Sciatic nerve (tissue), 2 donors: ENCODE measurements at regions not wholly inside any gene's neighbourhood (a gene's known extent, or its start where the extent isn't known, plus 50 kb on each side); places are given as distances from the start of the nearest gene placed in this dataset.

Experiments
- ATAC-seq: fragments of 200-7000 bp; cut with Tn5 transposase; one replicate; pipeline ENCODE4 v1.9.1; 2020; ENCODE audit warnings: mild to moderate bottlenecking, moderate library complexity
- DNase-seq: peaks from one replicate; pipeline ENCODE4 v3.0.0-alpha.2; 2020; ENCODE audit warnings: low spot score
- intact Hi-C: fragments of 100-400 bp; cut with DNase I; formaldehyde crosslinking; loops from one replicate; pipeline ENCODE4 v1.14.2; 2022
- donor health status: DM: no; HTN: no; CAD: no.
- donor health status: DM: no; HTN: no; CAD: no.

DNA sequence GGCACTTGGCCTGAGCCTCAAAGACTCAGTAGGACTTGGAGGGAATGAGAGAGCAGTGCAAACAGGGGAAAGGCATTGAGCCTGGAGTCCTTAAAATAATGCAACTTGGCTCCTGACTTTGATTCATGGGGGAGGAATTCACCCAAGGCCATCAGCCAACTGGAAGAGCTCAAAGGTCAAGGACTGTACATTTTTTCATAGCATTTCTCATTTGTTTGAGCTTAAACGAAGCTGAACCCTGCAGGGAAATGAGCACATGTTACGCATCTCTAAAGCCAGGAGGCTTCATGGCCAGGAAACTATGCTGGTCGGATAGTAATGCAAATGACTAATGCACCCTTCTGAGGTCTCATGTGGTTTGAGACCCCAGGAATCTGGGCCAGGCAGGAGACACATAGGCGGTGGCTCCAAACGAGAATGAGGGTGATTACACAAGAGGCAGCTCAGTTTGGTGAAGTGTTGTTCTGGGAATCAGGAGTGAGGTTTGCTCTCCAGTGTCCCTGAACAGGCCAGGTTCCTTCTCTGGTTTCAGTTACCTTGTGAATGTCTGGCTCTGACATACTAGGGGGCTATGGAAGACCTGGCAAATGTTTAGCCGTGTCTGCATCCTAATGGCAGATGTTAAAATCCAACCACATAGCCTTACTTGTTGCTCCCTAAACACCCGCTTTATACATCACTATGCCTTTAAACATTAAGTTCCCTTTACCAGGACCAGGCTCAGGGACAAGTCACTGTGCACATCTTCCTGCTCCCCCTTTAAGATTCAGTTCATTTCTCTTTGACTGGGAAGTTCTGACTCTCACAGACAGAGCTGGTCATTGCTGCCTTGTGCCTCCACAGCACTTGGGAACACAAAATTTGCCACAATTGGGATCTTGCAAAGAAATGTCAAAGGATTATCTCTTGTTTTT is 503.9 kb upstream of the USP24 start:
- ATAC-seq (peak; percentile 71), DNase-seq (no peak)
- intact Hi-C loops, result no loop called here

DNA sequence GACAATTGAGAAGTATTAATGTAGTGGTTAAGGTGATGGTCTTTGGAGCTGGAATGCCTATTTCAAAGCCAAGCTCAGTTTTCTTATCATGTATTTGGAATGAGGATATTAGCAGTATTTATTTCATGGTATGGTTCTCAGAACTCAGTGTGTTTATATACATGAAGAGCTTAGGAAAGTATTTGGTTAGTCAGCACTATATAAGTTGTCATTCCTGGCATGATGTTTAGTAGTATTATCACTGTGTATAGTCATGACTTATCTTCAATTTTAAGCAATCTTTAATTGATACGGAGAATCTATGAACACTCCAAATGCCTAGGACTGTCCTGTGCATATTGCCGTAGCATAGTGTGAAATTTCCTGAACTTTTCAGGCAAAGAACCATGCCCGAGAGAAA is 501.9 kb upstream of the USP24 start:
- ATAC-seq, result no peak
- intact Hi-C loops, result no loop called here
- no peak for DNase-seq

DNA sequence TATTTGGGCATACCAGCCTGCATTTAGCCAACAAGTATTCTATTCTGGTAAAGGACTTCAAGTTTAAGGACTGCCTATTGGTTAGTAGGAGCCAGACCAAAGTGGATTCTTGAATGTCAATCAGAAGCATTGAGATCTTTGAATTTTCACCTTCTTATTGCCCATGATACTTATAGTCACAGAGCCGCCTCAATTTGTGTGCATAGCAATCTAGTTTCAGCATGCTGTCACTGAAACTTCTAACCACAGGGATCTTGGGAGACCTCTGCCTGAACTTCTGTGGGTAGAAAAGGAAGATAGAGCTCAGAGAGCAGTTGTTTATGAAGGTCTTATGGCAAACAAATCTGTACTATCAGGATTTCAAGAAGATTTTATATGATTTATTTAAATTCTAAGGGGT is 501.4 kb upstream of the USP24 start:
- ATAC-seq (no peak), DNase-seq (no peak)
- intact Hi-C loops, result no loop called here

DNA sequence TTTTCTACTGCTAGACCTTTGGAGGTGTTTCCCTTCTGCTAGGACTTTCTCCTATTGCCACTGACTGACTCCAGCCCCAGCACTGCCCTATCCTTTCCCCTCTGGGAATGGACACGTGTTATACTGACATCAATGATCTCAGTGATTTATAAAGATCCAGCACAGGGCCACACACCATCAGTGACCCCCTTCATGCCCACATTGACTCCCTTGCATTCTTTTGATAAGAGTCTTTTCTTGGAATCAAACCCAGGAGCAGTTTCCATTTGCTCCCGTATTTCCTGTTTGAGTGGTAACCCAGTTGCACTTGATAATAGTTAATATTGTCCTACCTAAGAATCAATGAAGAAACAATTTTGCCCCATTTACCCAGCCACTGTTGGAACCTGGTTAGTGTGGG is 501.0 kb upstream of the USP24 start:
- ATAC-seq, result no peak
- intact Hi-C loops, result no loop called here

DNA sequence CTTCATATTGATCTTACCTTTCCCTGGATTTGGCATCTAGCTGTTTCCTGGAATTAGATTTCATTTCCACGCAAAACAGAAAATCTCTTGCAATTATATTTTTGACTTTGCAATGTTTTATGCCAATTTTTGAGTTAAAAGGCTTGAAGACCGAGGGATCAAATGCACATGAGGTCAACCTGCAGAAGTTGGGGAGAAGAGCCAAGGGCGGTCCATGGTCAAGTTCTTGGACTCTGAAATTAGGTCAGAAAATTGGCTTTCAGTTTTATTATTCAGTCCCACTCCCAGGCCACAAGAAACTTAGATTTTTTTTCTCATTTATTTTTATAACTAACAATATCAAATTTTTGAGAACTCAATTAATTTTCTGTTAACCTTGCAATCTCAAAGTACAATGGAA is 499.1 kb upstream of the USP24 start:
- ATAC-seq, result peak; percentile 62
- intact Hi-C loops, result no loop called here

More for the DNA sequence above, 501.0 kb upstream of the USP24 start:
- no peak for DNase-seq

DNA sequence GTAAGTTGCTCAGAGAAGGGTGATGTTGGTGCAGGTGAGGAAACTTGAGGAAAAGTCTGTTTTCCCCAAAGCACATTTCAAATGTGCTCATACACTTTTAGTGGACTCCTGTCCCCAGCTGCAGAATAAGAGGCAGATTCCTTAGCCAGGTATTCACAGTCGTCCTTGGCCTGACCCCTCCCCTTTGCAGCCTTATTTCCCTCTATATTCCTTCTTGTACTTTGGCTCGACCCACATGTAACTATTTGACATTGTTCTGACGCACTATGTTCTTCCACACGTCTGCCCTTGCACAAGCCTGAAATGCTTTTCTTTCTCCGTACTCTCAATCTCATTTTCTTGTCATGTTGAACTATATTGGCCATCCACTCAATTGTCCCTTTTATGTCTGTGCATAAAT is 498.4 kb upstream of the USP24 start:
- ATAC-seq (no peak), DNase-seq (no peak)
- intact Hi-C loops, result no loop called here

More for the DNA sequence above, 499.1 kb upstream of the USP24 start:
- no peak for DNase-seq

DNA sequence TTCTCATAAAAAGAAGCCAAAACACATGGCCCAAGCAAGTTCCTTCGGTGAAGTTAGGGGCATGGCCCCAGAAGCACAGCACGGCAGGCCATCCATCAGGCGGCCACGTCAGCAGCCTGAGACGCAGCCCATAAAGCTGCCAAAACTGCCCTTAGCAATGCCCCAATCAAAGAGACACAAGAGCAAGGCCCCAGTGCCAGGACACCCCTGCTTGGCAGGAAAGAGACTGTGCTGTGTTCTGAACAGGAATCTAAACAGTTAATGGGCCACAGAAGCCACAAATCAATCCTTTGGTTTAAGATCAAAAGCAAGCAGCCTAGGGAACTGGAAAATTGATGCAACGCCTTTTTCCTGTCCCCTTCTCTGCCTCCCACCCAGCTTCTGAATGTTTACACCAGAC is 497.0 kb upstream of the USP24 start:
- no peak for ATAC-seq
- DNase-seq, result no peak
- intact Hi-C loops, result no loop called here

DNA sequence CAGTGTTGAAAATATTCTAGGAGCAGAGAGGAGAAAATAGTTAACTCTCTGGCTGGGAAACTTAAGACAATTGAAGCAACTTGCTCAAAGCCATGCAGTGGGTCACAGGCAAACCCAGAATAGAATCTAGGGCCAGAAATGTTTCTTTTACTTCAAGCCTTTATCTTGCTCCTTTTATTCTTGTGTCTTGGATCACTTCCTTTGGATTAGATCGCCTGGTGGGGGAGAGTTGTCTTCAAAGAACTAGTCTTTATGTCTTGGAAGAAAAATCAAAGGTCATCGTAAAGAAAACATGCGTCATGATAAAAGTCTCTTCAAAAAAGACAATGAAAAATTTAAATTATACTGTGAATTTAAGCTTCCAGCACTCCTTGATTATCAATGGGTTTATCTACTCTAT is 493.6 kb upstream of the USP24 start:
- intact Hi-C loops, result no loop called here
- no peak for ATAC-seq
- DNase-seq, result no peak

DNA sequence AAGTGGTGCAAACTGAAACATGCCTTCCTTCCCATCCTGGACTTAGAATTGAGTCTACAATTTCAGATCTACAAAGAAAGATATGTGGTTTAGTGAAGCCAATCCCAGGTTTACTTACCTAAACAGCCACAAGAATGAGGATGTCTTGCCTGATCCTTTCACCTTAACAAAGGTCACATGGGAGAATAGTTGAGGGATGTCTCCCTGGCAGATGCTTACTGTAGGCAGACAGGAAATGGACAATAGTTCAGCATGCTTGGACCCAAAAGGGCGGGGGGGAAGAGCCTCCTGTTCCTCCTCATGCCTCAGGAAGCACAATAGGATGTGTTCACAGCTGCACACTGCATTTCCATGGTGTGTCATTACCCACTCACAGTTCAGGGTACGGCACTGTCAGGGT is 492.7 kb upstream of the USP24 start:
- intact Hi-C loops, result no loop called here
- ATAC-seq (no peak), DNase-seq (no peak)

DNA sequence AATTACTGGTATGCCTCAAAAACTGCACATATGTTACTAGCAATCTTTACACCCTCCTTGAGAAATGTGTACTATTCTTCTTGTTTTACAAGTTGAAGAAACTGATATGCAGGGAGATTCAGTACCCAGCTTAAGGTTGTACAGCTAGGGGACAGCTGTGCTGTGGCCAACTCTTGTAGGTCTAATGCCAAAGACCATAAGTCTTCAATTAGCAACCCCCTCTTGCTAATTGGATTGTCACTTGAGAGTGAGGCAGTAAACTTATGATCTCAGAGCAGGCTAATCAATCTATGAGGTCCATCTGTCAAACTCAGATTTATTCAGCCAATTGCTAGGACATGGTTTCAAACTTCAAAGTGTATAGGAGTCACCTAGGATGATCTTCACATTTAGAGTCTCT is 492.0 kb upstream of the USP24 start:
- DNase-seq, result no peak
- no peak for ATAC-seq
- intact Hi-C loops, result no loop called here

DNA sequence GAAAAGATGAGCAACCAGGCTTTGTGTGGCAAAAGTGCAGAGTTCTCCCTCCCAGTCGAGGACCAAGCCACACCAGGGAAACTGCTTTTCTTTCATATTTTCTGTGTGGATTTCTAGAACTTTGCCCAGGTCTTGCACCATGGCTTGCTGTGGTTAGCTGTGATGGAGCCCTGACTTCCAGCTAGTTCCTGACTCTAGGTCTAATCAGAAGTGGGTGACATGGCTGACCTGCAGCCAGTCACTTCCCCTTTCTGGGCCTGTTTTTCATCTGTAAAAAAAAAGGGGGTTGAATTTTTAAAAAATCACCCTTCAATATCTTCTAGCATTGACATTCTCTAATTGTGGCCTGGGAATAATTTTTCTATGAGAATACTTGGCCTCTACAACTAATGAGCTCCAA is 491.2 kb upstream of the USP24 start:
- DNase-seq, result no peak
- intact Hi-C loops, result no loop called here
- no peak for ATAC-seq

DNA sequence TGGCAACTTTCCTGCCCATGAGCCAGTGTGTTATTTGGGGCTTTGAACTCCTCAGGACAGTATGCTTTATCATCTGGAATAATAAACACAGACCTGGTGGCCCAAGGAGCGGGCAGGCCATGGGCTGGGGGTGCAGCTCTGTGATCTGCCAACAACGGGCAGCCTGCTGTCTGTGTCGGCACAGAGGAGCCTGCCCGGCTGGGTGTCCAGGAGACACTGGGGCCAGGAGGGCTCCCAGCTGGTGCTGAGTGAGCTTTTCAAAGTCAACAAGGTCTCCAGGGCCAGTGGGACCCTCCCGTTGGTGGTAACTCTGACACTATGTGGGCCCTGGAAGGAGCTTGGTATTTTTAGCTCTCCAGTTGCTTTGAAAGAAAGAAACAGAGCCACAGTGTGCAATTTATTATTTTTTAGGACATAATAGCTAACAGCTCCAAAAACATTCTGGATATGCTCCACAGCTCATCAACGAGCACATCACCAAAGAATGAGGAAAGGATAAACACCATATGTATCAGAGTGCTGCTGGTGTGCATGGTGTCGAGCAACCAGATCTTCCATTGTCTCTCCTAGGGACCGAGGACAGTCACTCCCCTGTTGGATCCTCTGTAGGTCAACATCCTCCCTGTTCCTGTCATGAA is 488.7 kb upstream of the USP24 start:
- ATAC-seq, result peak; percentile 79
- no peak for DNase-seq
- intact Hi-C loops, result no loop called here

DNA sequence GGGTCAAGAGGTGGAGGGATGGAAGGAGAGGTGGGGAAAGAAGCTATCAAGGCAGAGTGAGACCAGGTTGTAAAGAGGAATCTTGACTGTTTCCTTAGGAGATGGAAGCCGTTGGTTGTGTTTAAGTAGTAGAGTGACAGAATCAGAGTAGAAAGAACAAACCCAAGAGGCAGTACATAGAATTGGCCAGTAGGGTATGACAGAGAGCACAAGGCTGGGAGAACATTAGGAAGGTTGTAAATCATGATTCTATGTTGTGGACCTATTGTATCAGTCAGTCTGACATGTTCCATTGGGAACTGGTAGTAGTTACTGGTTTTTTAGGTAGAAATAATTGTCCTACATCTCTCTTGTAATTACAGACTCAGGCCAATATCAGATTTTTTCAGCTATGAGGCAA is 486.9 kb upstream of the USP24 start:
- DNase-seq (no peak), ATAC-seq (no peak)
- intact Hi-C loops, result no loop called here

DNA sequence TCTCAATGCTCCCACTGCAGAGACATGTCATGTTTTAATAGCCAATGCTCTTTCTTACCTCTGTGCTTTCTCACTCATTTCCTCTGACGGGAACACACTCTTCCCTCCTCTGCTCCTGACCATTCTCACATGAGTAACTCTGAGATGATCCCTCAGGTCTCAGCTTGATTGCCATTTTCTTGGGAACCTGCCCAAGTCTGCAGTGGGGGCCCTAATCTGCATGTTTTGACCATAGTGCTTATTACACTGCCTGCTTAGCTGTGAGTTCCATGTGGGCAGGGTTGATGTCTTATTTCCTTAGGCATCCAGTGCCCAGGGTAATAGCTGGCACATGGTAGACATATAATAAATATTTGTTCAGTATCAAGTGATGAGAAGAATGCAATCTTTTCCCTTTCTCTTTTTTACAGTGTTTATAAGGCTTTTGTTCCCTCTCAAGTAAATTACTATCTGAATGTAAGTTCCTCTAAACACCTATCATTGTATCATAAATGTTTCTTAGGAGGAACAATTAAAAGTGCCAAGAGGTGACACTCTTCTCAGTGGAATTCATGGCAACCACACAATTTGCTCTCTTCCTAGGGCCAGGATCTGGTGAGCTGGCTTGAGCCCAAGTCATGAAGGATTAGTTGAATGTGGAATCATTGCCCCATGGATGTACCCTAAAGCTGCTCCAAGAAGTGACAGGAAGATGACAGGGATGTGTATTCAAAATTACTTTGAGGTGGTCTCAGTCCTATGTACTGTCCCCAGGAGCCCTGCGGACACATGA is 485.4 kb upstream of the USP24 start:
- DNase-seq, result no peak
- no peak for ATAC-seq
- intact Hi-C loops, result no loop called here

DNA sequence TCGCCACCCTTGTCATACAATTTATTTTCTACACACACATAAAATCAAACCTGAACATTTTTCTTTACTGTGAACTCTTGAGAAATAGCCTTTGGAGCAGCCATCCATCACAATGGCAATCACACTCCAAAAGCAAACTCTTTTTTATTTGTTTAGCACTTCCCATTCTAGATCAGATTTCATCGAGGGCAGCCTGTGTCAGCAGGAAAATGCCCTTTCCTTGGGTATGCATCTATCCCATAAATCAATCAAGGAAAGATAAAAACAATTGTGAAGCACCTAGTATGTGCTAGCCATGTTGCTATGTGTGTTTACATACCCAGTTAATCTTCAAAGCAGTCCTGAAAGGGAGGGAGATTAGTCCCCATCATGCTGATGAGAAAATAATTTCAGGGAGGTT is 484.1 kb upstream of the USP24 start:
- intact Hi-C loops, result no loop called here
- no peak for DNase-seq
- no peak for ATAC-seq

DNA sequence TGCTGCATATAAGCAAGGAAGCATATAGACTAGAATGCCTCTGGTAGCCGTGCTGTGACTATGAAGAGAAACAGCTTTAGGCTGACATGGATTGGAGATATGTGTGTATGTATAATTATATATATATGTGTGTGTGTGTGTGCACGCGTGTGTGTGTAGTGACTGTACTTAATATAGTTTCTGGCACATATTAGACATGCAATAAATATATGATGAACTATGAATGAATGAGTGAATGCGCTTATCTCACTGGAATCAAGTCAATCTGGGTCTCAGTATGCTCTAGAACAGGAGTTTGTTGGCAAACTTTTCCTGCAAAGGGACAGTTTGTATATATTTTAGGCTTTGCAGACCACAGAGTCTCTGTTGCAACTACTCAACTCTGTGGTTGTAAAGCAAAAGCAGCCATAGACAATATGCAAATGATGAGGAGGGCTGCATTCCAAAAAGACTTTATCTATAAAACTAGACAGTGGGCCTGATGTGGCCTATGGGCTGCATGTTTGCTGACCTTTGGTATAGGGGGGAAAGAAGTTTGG is 482.9 kb upstream of the USP24 start:
- no peak for ATAC-seq
- intact Hi-C loops, result no loop called here
- no peak for DNase-seq

DNA sequence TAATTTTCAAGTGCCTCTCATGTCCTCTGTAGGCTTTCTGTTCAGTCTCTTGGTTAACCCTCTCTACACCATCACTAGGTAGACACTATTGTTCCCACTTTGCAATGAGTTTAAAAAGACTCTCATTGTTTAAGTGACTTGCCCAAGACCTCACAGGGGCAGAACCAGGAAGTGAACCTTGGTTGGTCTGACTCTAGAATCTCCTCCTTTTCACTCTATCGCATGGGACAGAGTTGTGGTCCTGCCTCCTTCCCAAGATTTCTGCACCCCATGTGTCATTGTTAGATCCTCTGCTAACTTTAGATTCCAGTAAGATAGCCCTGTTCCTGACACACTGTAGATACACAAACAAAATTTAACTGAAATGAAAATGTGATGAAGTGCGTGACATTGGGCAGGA is 481.7 kb upstream of the USP24 start:
- intact Hi-C loops, result no loop called here
- peak; percentile 33 for ATAC-seq

DNA sequence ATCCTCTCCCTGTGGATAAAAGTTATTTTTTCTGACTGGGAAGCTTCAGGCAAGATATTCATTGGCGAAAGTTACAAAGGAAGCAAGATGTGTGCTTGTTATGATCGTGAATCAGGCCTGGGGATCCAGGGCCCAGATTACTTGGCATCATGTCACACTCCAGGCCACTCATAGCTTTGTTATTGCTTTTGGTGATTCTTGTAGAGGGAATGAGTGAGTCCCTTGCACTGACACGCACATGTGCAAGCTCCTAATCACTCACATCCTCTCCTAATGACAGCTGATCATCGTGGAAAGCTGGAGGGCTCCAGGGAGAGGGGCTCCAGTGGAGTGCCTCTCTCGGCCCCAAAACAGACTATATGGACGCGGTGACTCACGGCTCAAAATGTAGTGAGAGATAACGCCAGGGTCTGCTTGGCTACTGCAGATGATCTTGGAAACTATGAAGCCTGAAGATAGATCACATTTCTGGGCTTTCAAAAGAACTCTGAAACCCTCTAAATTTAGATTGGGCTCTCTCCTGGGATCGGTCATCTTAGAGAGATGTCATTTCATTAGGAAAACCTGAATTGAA is 481.1 kb upstream of the USP24 start:
- intact Hi-C loops, result no loop called here
- DNase-seq, result no peak
- ATAC-seq, result peak; percentile 85

More for the DNA sequence above, 481.7 kb upstream of the USP24 start:
- no peak for DNase-seq

DNA sequence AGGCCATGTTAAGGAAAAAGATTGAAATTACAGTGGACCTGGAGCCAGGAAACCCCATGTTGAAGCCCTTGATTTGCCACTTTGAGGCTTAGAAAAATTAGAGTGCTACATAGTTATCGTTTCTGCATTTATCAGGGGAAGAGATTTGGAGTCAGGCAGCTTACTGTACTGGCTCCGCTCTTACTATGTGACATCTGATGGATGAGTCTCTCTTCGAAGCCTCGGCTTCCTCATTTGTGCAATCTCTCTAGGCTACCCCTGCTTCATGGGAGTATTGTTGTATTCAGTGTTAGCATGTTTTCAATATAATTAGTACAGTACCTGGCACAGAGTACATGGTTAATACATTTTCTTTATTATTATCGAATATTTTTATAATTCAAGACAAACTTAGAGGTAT is 480.4 kb upstream of the USP24 start:
- DNase-seq (no peak), ATAC-seq (peak; percentile 45)
- intact Hi-C loops, result no loop called here
